HPDE6-E6E7 (cell line): ENCODE measurements at regions not wholly inside any gene's neighbourhood (a gene's known extent, or its start where the extent isn't known, plus 50 kb on each side); places are given as distances from the start of the nearest gene placed in this dataset.

ENCODE experiments used
- DNase-seq: peaks from one replicate; pipeline ENCODE4 v3.0.0; 2011; ENCODE audit warnings: missing footprints; ENCODE audit errors: extremely low spot score

DNA sequence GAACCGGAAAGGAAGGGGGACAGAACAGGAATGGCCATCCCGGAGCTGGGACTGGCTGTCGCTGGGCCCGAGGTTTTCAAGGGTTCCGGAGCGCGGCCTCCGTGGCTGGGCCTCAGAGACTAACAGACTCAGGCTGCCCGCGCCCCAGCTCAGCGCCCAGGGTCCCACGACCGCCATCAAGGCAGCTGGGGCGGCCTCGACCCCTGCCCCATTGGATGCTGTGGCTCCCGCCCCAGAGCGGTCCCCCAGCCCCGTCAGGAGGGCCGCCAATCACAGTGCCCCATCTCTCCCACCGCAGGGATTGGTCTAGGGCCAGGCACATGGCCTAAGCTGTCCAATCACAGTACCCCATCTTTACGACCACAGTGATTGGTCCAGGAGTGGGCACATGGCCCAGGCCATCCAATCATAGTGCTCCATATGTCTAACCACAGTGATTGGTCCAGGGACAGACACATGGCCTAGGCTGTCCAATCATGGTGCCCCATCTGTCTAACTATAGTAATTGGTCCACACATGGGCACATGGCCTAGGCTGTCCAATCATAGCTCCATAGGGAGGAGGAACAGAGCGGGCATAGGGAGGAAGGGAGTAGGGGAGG lies 105.3 kb upstream of the NKX1-1 start:
- DNase-seq: no peak

DNA sequence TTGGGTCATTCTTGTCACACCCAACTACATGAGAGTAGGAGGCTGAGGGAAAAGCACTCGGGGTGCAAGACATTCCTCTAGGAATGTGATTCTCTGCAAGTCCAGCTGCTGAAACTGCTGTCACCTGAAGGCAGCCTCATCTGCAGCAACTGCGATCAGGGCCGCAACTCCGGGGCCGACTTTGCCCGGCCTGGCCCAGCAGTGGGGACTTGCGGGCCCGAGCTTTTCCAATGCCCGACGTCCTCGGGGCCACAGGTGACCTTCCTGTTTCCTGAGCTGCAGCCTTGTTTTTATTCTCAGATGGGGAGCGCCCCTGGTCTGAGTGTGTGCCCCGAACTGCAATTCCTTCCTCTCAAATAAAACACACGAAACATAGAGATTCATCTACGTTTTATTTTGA lies 104.7 kb upstream of the NKX1-1 start:
- DNase-seq: no peak

DNA sequence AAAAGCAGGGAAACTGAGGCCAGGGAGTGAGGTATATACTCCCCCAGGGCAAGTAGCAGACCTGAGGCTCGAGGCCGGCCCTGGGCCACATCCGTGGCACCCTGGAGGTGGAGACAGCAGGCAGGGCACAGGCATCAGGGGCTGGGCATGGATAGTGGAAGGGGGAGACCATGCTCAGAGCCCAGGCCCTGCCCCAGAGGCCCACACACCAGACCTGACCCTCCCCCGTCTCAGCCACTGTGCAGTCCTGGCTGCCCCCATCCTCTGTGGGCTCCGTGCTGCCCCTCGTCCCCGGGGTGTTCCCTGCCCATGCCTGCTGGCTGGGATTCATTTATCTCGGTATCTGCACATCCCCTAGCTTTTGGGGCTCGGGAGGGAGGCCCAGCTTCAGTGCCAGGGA lies 103.1 kb upstream of the NKX1-1 start:
- no peak for DNase-seq

DNA sequence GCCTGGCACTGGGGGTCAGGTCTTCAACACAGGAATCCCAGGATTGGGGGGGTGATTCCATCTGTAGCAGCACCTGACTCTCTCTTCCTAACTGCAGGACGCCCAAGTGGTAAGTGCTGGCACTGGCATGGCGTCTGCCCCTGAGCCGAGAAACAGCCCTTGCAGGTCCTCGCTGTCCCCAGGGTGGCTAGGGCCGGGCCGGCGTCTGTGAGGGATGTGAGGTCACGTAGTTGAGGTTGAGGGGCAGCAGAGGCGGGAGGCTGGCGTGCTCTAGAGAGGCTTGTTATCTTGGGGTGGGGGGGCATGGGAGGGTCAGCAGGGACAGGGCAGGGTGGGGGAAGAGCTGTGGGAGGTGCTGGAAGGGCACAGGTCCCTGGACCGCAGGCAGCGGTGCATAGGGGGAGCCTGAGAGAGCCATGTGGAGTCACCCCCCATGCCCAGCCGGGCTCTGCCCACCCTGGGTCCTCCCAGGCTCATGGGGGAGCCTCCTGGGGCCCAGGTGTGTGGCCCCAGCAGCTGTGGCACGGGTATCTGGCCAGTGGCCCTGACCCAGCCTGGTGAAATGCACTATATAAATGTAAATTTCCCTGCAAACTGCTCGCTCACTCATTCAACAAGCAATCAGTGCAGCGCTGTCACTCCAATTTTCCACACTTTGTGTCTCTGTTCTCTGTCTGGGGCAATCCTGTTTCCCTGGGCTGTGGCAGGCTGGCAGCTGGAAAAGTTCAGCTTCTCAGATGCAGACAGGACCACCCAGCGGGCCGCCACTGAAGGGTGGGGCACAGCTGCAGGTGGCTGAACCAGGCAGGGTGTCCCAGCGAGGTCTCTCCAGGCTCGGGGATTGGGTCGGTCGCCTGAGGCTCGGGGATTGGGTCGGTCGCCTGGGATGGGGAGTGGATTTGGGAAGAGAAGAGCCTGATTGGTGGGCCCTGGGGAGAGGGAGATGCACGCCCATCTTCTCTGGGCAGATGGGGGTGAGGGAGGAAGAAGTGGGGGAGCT lies 102.2 kb upstream of the NKX1-1 start:
- DNase-seq: no peak

DNA sequence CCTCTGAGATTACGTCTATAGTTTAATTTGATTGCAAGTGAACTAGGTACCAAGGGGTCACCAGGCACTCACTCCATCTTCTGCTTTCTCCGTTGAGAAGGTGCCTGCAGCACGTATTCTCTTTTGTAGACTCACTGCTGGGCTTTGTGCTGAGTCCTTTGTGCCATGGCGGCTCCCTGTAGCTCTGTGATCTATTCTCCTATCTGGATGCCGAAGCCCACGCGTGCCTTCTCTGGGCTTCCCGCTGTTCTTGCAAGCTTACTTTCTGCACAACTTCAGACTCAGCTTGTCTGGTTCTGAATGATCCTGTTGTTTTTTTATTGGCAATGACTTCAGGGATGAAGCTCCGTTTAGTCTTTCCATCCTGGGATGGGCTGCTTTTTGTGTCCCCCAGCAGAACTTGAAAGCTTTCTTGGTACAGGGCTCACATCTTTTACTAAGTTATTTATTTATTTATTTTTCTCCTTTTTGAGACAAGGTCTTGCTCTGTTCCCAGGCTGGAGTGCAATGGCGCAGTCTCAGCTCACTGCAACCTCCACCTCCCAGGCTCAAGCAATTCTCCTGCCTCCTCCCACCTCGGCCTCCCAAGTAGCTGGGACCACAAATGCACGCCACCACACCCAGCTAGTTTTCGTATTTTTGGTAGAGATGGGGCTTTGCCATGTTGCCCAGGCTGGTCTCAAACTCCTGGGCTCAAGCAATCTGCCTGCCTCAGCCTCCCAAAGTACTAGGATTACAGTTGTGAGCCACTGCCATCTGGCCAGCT lies 100.9 kb upstream of the NKX1-1 start:
- DNase-seq: no peak

DNA sequence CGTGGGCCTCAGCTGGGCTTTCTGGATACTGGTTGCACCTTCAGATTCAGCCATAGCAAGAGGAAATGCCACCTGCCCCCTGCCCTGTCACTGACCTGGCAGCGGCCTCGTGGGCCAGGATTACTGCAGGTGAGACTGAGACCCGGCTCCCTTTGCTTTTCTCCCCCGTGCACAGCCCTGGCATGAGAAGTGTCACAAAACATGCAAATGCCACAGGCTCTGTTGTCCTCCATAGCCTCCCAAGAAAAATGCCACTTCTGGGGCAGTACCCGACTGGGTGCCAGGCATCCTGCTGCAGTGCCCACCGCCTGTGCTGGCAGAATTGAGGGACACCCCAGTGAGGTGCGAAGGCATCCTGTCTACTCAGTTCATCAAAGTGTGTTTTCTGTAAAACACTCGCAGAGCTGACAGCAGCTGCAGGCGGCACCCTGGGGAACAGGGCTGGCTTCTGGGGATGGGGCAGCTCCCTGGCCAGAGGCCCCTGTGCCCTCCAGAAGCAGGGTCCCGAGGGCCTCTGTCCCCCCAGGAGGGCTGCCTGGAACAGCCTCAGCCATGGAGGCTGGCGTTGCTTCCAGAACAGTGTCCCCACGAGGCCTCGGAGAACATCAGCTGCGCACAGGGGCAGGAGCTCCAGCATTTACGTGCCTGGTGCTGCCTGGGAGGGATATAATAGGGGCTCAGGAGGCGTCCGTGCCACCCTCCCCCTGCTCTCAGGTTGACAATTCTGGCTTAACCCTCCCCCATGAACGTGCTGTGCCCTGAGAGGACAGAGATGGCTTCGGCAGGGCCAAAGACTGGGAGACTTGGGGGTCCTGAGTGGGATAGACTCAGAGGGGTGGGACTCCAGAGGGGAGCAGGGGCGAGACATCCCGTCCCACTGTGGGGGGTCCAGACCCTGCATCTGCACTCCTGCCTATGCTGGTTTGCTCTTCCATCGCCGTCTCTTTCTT lies 99.5 kb upstream of the NKX1-1 start:
- DNase-seq: no peak

DNA sequence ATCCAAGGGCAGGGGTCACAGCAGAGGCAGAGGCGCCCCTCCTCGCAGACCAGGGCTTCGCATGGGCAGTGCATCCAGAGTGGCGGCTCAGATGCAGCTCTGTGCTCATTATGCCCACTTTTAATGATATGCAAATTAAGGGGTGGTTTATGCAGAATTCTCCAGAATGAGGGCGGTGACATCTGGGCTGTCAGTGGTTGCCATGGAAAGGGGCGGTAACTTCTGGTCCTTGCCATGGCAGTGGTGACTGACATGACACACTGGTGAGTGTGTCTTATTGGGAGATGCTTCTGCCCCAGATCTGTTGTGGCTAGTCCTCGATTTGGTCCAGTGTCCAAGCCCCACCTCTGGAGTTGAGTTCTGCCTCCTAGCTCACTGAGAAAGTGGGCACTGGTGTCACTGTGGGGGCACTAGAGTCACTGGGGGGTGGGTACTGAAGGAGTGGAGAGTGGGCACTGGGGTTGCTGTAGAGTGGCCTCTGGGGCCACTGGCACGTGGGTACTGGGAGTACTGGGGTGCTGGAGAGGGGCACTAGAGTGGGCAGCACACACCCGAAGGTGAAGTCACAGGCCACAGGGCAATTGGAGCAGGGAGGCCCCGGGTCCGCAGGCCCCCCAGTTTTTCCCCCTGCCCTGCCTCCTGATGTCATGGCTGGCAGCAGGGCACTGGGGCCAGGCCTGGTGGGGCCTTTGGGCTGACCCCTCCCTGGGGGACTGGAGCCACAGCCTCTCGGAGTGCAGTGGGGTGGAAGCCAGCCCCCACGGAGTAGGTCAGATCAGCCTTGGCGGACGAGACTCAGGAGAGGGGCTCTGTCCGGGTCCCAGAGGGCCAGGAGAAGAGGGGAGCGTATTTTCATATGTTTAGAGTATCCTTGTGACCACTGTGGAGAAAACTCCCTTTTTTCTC lies 98.6 kb upstream of the NKX1-1 start:
- DNase-seq: no peak

DNA sequence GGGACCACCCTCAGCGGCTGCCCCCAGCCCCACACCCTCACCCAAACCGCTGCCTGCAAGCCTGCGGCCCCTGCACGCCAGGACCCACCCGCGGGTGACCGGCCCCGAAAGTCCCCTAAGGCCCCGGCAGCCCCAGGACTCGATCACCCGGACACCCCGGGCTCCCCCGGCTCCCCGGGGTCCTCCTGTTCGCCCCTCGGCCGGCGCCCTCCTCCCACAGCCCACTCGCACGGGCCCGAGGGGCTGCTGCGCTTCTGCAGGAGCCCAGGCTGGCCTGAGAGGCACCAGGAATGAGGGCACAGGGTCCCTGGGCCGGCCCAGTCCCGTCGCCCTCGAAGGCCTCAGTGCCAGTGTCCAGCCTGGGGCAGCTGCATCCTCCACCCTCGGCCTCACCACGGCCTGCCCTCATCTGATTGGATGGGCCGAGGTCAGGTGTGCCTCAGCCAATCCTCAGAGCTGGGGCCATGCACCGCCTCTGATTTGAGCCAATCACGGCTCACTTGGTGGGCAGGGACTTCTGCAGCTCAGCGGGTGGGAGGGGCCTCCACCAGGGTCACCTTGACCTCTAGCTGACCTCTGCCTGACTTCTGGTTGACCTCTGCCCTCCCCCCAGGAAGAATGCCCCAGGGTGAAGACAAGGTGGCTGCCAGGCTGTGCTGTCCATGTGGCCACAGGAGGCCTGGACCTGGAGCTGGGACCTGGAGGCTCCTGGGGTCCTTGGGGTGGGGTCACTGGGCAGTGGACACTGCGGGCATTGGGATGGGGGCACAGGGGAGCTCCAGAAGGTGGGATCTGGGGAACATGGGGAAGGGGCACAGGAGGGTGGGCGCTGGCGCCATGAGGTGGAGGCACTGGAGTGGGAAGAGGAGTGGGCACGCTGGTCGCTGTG lies 97.6 kb upstream of the NKX1-1 start:
- no peak for DNase-seq

DNA sequence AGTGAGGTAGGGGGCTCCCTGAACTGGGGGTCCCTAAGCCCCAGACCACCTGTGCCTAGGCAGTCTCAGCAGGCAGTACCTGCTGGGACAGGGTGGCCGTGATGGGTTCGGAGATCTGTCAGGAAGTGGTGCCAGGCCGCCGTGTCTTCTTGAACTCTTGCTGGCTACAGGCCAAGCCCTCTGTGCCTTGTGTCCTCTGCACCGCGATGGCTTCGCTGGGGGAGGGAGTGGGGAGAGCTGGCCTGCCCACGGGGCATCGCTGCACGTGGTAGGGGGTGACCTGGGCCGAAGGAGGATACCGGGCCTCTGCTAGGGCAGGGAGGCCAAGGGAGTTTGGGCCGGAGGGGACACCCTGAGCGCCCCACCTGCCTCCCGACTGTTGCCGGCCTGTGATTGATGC lies 96.7 kb upstream of the NKX1-1 start:
- no peak for DNase-seq

DNA sequence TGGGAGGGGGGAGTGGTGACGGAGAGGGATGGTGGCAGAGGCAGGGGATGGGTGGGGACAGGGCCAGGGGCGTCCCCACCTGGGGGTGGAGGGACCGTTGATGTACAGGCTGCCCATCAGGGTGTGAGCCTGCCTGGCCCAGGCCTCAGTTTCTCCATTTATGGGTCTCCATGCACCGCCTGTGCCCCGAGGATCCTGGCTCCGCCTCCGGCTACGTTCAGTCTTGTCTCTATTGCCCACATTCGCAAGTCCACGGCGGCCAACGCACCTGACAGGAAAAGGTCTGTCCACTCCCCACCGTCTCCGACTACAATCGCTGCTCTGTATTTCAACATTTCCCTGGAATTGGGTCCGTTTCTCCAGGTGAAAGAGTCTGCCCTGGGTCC lies 96.3 kb upstream of the NKX1-1 start:
- DNase-seq: no peak

DNA sequence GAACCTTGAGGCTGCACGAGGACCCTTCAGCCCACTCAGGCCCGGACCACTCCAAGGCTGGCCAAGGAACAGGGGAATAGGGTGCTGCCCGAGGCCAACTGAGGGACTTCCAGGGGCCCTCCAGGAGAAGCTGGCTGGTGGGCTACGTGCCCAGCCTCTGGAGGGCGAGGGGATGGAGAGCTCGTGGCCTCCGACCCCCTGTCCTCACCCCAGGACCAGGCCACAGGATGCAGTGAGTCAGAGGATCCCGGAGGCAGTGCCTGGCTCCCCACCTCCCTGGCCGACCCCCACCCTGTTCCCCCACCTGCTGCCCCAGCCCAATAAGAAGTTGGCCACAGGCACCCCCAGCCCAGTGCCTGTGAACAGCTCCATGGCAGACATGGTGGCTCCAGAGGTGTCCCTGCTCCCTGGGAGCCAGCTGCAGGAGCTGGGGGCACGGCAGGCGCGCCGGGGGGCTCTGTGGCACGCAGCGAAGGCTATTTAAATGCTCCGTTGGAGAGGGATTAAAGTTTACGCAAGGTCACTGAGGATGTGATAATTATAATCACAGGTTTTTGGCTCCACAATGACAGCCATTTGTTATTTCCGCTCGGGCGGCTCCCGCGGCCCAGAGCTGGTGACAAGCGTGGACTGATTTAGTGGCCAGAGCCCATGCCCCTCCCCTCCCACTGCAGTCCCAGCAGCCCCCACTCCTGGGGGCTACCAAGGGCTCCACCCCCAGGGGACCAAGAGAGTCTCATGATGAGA lies 95.7 kb upstream of the NKX1-1 start:
- DNase-seq: no peak

DNA sequence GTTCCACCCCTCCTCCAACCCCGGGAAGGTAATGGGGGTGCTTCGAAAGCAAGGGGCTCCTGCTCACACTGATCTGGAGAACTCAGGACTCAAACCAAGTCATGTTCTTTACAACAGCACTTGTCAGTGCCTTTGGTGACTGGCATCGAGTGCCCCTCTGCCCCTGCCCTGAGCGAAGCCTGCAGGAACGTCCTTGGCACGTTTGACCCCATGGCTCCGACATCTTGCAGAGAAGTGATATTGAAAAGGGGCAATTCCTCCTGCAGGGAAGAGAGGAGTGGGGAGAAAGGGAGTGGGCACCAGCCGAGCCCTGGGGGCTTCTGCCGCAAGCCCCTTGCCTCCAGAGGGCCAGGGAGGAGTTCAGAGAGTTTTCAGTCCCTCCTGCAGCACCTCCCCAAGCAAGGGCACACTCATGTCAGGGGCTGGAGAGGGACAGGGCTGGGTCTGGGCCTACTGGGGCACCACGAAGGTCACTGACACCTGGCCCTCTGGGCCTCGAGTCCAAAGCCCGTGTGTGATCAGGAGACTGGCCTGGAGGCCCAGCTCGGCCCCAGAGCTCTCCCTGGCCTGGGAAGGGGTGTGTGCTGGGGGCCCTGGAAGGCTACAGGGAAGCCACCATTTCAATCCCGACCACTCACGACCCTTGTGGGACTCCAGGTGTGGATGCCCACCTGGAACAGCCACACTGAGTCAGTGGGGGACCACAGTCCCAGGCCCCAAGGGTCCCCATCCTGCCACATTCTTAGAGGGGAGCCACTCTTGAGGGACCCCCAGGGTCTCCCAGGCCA lies 94.9 kb upstream of the NKX1-1 start:
- no peak for DNase-seq

DNA sequence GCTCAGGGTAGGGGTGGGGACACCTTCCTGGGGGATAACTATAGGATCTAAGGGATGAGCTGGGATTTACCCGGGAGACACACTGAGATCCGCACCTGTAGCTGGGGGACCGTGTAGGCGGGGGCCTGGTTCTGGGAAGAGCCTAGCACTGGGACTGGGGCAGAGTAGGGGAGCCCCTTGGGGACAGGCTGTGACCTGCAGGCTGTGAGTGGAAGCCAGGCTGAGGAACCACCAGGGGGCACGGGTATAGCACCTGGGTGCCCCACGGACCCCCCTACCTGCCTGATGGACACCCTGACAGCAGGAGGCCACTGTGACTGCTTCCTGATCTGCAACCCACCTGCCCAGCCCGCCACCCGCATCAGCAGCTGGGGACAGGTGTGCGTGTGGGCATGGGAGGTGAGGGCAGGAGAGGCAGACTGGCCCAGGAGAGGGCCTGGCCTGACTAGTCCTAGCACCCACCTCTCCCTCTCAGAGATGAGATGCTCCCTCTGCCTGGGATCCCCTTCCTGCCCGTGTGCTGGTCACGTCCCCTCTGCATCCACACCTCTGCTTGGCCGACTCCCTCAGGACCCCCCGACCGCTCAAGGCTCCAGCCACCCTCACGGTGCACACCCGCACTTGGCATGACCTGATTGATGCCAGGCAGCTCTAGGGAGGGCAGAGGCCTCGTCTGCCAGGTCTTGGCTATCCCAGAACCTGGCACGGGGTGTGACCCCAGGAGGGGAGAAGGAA lies 94.2 kb upstream of the NKX1-1 start:
- no peak for DNase-seq

DNA sequence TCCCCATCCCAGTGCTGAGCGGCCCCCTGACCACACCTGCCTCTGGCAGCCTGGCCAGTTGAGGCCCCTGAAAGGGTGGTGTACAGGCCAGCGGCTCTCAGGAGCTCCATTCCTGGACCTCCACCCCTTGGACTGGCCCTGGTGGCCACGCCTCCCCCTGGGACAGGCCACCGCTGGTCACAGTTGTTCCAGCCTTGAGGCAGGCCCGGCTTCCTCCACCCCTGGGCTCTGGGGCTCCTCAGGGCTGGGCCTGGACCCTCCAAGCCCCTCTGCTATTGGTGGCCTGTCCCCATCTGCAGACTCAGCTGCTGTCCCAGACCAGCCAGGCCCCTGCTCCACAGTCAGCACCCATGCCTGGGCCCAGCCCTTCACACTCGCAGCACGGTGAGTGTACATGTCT lies 93.2 kb upstream of the NKX1-1 start:
- DNase-seq: no peak

DNA sequence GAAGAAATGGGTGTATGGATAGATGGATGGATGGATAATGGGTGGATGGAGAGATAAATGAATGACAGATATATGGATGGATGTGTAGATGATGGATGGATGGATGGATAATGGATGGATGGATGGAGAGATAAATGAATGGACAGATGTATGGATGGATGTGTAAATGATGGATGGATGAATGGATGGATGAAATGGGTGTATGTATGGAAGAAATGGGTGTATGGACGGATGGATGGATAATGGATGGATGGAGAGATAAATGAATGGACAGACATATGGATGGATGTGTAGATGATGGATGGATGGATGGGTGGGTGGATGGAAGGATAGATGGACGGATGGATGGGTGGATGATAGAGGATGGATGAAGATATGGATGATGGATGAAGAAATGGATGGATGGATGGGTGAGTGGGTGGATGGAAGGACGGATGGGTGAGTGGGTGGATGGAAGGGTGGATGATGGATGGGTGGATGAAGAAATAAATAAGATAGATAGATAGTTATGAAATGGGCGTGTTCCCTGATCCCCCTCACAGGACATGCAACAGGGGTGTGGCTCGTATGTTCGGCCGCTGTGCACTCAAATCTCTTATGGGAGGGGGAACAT lies 91.1 kb upstream of the NKX1-1 start:
- DNase-seq: no peak

DNA sequence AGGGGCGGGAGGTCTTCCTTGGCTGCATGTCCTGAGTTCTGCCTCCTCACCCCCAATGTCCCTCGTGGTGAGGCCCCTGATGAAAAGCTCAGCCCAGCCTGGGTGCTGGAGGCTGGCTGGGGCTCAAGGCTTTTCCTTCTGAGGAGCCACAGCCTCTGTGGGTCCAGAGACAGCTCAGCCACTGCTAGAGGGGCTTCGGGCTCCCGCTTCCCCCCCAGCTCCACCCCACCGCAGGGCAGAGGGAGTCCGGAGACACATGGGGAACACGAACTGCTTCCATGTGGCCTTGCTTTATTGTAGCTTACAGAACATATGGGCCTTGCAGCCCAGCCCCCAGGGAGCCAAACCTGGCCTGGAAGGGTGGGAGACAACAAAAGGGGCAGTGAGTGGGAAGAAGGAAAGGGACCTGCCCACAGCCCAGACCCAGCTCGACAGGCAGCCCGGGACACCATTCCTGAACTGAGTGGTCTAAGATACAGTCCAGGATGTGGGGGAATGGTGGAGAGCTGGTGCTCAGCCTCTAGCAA lies 89.9 kb upstream of the NKX1-1 start:
- no peak for DNase-seq
